Left ventricle myocardium superior (tissue), 1 donor: ENCODE measurements at regions not wholly inside any gene's neighbourhood (a gene's known extent, or its start where the extent isn't known, plus 50 kb on each side); places are given as distances from the start of the nearest gene placed in this dataset.

ENCODE experiments used
- ATAC-seq: fragments of 200-7000 bp; cut with Tn5 transposase; one replicate; pipeline ENCODE4 v1.9.1; 2020; ENCODE audit warnings: mild to moderate bottlenecking, moderate library complexity
- DNase-seq: peaks from one replicate; pipeline ENCODE4 v3.0.0-alpha.2; 2020
- intact Hi-C: fragments of 100-400 bp; cut with micrococcal nuclease; formaldehyde crosslinking; loops from one replicate; pipeline ENCODE4 v1.11.0; 2022
- donor health status: DM: no; HTN: yes; CAD: no; lungs with severe emphysema.

- ATAC-seq (no peak), DNase-seq (no peak)
- intact Hi-C loops: no loop called here
Observed at GRCh38 chr4:54359919-54360650, 131.0 kb downstream of the PDGFRA start.

GRCh38 chr4:54363037-54363436 is 133.9 kb downstream of the PDGFRA start:
- no peak for ATAC-seq
- no peak for DNase-seq
- intact Hi-C loops: no loop called here

GRCh38 chr4:54365691-54366090 is 136.6 kb downstream of the PDGFRA start:
- intact Hi-C loops: no loop called here
- ATAC-seq: no peak

GRCh38 chr4:54367059-54367458 is 138.0 kb downstream of the PDGFRA start:
- intact Hi-C loops: no loop called here
- DNase-seq (no peak), ATAC-seq (no peak)

More at GRCh38 chr4:54365691-54366090, 136.6 kb downstream of the PDGFRA start:
- no peak for DNase-seq

- DNase-seq: no peak
- no peak for ATAC-seq
- intact Hi-C loops: no loop called here
Observed at GRCh38 chr4:54368281-54369265, 139.5 kb downstream of the PDGFRA start.

- DNase-seq: no peak
- intact Hi-C loops: no loop called here
- ATAC-seq: peak; percentile 51
Observed at GRCh38 chr4:54371173-54371572, 142.1 kb downstream of the PDGFRA start.

- intact Hi-C loops: no loop called here
- DNase-seq (no peak), ATAC-seq (no peak)
Observed at GRCh38 chr4:54372951-54373350, 143.9 kb downstream of the PDGFRA start.

- no peak for DNase-seq
- no peak for ATAC-seq
- intact Hi-C loops: no loop called here
Observed at GRCh38 chr4:54373718-54374210, 144.7 kb downstream of the PDGFRA start.

- DNase-seq (no peak), ATAC-seq (no peak)
- intact Hi-C loops: no loop called here
Observed at GRCh38 chr4:54378461-54378860, 149.4 kb downstream of the PDGFRA start.

- ATAC-seq: no peak
- intact Hi-C loops: no loop called here
- DNase-seq: no peak
Observed at GRCh38 chr4:54384152-54384551, 155.1 kb downstream of the PDGFRA start.

GRCh38 chr4:54384563-54384962 is 155.5 kb downstream of the PDGFRA start:
- ATAC-seq (no peak), DNase-seq (no peak)
- intact Hi-C loops: no loop called here

- intact Hi-C loops: no loop called here
- no peak for DNase-seq
- ATAC-seq: no peak
Observed at GRCh38 chr4:54386042-54386669, 157.1 kb downstream of the PDGFRA start.

- no peak for DNase-seq
- no peak for ATAC-seq
- intact Hi-C loops: no loop called here
Observed at GRCh38 chr4:54386693-54387092, 157.6 kb downstream of the PDGFRA start.

GRCh38 chr4:54390670-54391069 is 161.6 kb downstream of the PDGFRA start:
- DNase-seq (no peak), ATAC-seq (no peak)
- intact Hi-C loops: no loop called here

- no peak for ATAC-seq
- no peak for DNase-seq
- intact Hi-C loops: no loop called here
Observed at GRCh38 chr4:54391104-54391503, 162.0 kb downstream of the PDGFRA start.

GRCh38 chr4:54392479-54392878 is 163.4 kb downstream of the PDGFRA start:
- DNase-seq (no peak), ATAC-seq (no peak)
- intact Hi-C loops: no loop called here

GRCh38 chr4:54393243-54393642 is 164.2 kb downstream of the PDGFRA start:
- intact Hi-C loops: no loop called here
- ATAC-seq (no peak), DNase-seq (no peak)

GRCh38 chr4:54395013-54395527 is 166.0 kb downstream of the PDGFRA start:
- intact Hi-C loops: no loop called here
- DNase-seq (no peak), ATAC-seq (no peak)

GRCh38 chr4:54400188-54400587 is 171.1 kb downstream of the PDGFRA start:
- DNase-seq: no peak
- intact Hi-C loops: no loop called here
- no peak for ATAC-seq

GRCh38 chr4:54400802-54401201 is 171.7 kb downstream of the PDGFRA start:
- no peak for DNase-seq
- ATAC-seq: no peak
- intact Hi-C loops: no loop called here
